HG03457 (cell line): ENCODE measurements at regions not wholly inside any gene's neighbourhood (a gene's known extent, or its start where the extent isn't known, plus 50 kb on each side); places are given as distances from the start of the nearest gene placed in this dataset.

Experiments used
- ATAC-seq: cut with Tn5 transposase; IDR thresholded peaks from one replicate; pipeline ENCODE4 v1.9.1; 2021; ENCODE audit warnings: moderate number of reproducible peaks; ENCODE audit not compliant: unreplicated experiment

DNA sequence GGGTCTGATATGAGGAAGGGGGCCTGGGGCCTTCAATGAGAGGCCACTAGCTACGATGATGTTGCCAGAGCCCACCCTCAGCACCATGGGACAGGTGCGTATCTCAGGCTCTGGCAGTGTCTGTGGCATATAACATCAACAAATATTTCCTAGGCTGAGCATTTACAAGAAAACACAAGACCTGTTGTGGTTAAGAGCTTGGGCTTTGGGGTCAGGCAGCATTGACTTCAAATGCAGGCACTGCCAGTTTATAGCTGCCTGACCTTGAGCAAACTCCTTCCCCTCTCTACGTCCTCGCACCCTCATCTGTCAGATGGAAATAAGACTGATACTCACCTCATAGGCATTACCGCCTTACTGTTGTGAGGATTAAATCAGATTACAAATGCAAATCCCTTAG, 156.0 kb downstream of the KATNAL1 start:
- ATAC-seq = no peak

DNA sequence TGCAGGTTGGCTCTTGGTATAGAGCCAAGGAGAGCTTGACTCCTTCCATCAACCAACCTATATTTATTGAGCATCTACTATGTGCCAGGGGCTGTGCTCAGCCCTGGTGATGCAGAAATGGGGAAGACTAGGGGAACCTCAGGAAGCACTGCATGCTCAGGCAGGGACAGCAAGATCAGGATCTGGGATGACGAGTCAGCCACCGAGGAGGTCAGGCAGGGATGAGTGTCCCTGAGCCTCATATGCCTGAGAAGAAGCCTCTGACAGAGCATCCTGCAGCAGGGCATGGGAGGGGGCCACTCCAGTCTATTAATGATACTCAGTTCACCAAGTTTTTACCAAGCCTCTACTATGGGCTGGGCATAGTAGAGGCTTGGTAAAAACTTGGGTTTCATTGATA, 158.1 kb downstream of the KATNAL1 start:
- no peak for ATAC-seq

DNA sequence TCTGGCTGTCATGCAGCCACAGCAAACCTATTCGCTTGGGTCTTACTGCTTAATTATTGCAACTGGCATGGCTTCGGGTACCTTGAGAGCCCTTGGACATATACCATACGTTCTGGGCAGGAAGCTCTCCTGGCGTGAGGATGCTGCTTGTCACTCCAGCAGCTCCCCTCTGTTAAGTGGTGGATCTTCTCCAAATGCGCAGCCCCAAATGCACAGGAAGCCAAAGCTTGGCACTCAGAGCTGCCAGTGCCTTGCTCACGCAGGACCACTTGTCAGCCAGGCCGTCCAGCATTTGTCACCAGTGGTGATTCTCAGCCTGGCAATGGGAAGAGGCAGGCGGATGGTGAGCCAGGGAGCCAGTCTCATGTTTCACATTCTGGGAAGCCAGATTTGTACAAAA, 158.6 kb downstream of the KATNAL1 start:
- ATAC-seq = no peak

DNA sequence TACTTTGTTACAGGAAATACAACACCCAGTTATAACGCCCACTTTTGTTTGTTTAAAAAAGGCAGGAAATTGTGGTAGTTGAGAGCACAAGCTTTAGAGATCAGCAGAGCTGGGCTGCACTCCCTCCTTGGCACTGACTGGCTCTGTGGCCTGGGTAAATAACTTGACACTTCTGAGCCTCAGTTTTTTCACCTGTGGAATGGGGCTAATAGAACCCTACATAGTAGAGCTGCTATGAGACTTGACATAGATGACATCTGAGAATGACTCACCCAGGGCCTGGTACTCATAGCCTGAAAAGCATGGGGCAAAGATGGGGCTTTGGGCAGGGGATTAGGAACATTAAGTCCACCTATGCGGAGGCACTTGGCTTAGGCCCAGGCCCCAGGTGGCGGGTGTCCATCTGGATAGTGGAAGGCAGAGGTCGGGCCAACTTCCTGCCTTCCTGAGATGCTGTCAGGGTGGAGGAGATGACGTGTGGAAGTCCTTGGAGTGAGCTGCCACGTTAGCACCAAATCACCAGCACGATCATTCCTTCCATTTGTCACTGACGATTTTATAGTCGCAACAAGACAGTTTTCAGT, 159.1 kb downstream of the KATNAL1 start:
- no peak for ATAC-seq

DNA sequence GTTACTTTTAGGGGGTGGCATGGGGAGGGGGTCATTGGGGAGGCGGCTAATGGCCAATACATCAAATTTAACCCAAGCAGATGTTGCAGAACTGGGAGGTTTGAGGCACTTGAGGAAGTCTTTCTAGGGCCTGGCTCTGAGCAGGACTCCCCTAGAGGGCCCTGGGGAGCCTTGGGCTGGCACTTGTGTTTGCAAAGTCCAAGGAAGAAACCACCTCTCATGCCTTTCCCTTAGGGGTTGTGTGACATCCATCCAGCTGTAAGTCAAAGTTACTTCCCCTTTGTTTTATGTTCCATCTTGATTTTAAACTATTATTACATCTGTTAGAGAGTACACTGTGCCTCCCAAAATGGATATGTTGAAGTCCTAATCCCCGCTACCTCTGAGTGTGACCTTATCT, 159.9 kb downstream of the KATNAL1 start:
- ATAC-seq = no peak

DNA sequence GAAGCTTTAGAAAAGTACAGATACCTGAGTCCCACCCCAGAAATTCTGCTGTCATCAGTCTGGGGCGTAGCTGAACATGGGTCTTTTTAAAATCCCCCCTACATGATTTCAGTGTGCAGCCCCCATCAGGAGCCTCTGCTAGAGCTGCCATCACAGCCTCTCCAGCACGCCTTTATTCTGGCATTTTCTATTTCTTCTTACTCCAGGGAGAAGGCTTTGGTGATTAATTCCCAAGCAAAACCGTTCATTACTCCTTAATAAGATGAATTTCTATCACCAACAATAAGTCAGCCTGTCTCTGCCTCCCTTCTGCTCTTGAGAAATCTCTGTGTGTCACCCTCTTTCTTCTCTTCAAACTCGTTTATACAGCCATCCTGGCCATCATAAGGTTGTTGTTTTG, 160.3 kb downstream of the KATNAL1 start:
- ATAC-seq = no peak

DNA sequence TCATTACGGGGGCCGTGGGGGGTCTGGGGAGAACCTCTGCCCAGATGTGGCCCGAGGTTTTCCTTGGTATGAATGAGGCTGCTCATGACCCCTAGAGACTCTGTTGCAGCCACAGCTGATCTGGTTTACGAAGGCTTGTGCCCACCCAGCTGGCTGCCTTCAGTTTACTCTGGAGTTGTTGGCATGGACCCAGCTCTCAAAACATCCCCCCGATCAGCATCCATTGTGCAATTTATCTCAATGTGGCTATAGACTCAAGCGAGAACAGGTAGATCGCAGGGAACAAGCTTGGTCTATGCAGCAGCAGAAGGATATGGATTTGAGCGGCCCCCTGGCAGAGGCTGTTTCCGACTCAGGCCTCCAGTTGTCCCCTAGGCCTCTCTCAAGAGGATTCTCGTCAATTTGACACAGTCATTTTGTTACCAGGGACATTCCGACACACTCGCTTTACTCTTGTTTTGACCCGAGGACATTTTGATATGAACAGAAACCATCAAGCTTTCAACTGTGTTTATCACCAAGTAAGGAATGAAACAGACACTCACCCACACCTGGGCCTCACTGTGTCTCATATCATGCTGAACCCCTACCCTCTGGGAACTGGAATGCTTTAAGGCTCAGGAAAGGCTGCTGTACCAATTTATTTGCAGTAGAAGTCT, 161.5 kb downstream of the KATNAL1 start:
- ATAC-seq = no peak

DNA sequence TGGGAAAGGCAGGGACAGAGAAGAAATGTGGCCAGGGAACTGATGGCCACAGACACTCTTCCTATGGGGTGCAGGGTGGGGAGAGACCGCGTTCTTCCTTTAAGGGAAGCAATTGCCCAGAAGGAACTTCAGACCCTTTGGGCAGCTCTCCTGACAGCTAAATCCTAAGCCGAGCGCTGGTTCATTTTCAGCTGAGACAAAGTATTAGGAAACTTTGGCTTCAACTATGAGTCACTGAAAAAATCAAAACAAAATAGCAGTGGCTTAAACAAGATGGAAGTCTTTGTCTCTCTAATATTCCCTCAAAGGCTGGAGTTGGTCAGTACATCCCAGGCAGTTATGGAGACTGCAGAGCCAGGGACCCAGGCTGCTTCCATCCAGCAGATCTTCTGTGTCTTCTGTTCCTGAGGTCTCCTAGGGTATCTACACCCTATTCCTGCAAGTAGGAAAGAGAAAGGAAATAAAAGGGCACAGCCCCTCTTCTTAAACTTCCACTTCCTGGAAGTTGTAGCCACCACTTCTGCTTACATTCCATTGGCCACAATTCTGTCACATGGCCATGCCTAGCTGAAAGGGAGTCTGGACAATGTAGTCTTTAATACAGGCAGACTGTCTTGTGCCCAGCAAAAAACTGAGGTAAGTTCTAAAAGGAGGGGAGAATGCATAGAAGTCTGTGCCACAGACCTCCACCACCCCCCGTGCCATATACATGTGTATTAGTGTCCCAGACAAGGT, 163.5 kb downstream of the KATNAL1 start:
- ATAC-seq = no peak

DNA sequence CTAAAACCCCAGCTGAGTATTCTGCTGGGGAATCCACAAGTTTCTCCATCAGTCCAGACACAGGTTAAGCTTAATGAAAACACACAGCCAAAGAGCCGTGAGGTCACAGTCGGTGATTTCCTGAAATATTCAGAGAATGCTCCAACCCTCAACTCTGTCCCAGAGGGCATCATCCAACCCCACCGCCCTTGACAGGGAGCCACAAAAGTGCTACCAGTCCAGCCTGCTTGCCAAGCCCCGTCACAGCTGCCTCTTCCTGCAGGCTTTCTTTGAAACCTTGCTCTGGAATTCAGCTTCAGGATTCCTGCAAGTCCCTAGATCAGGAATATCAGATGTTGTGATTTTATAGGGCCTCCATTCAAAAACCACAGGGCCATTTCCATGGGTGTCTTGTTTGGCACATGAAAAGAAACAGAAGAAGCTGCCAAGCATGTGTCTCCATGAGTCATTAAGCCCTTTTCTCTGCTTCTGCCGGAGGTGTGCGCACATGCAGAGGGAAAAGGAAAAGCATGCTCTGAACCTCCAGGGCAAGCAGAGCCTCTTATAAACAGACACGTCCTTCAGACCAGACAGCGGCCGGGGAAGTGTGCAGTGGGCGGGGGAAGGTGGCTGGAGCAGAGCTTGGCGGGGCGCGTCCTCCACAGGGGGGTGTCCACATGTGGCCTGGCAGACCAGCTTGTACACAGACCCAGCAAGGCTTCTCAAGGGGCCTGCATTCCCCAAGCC, 164.7 kb downstream of the KATNAL1 start:
- ATAC-seq = no peak

DNA sequence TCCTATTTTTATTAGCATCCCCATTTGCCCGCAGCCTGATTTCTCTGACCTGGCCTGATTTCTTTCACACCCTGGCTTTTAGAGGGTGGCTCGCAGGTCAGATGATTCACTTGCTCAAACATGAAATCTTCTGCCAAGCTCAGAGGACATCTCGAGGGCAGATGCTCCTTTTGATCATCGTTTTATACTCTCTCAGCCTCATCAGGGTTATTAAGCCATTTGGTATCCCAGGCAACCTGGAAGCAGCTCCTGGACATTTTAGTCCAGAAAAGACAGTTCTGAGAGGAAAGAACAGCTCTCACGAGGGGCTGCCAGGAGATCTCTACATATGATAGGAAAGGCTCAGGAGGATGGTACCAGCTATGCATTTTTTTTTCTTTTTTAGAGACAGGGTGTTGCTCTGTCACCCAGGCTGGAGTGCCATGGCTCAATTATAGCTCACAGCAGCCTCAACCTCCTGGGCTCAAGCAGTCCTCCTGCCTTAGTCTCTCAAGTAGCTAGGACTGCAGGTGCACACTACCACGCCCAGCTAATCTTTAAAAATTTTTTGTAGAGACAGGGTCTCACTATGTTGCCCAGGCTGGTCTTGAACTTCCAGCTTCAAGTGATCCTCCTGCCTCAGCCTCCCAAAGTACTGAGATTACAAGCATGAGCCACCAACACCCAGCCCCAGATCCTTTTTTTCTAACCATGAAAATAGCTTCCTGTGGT, 165.4 kb downstream of the KATNAL1 start:
- ATAC-seq = no peak

DNA sequence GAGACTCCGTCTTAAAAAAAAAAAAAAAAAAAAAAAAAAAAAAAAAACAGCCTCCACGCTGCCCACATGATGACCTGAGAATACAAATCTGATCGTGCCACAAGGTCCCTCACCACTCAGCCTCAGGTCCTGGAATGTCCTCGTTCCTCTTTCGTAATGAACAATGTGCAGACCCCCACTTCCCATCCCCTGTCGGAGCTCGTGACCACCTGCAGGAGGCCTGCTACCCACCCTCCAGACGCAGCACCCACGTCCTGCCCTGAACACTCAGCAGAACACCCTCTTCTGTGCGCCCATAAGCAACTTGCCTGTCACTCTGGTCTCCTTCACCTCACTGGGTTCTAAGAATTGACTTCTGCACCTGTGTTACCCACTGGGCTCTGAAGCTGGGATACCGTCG, 166.4 kb downstream of the KATNAL1 start:
- no peak for ATAC-seq

DNA sequence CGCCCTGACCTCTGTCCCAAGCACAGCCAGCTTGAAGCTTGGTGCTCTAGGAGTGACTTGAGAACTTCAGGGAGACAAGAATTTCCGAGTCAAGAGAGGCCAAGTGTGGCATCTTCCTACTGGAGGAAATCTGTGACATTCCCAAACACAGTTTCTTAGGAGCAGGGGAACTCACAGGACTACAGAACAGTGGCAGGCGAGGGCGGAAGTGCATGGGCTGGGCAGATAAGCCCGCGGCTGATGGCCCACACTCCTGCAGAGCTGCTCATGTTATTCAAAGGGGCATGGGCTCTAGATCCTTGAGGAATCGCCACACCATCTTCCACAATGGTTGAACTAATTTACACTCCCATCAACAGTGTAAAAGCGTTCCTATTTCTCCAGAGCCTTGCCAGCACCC, 168.8 kb downstream of the KATNAL1 start:
- no peak for ATAC-seq

DNA sequence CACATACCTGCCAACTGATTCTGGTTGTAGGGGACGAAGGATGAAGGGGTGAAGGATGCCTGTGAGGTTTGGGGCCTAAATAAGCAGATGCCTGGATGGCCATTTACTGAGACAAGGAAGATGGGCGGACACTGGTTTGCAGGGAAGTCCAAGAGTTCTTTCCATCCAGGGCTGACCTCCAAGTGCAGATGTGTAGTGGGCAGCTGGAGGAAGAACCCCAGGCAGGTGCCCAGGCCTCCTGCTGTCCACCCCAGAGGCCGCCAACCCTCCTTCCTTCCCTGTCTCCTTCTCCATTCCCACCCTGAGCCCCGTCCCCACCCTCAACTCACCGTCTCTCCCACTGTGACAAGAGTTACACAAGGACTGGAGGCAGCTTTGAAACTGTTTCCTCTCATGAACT, 171.5 kb downstream of the KATNAL1 start:
- ATAC-seq = no peak

DNA sequence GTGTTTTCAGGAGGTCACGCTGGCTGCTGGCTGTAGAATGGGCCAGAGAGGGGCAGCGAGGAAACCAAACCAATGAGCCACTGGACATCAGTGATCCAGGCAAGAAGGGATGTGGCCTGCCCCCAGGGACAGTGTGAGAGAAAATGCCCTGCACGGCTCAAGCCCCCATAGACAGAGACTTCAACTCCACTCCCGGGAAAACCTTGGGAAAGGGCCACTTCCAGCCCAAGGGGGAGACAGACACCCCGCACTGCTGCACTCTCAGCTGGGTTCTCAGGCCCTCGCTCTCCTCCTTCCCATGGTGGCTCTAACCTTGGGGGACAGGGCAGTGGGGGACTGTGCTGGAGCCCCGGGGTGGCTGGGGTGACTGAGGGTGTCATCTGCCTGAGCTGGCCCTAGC, 172.0 kb downstream of the KATNAL1 start:
- no peak for ATAC-seq

DNA sequence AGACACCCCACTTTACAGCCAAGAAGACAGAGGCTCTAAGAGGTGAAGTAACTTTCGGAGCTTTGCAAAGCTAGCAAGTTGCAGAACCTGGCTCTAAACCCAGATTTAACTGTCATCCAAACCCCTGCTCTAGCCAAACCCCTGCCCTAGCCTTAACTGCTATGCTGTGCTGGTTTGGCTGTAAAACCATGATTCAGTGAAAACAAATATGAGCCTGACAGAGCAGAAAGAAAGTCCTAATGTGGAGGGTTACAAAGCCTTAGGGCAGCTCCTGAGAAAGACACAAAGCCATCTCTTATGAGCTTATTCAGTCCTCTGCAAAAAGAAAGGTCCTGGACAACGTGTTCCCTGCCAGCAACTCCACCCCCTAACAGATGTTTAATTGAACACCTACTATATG, 172.8 kb downstream of the KATNAL1 start:
- ATAC-seq = no peak

DNA sequence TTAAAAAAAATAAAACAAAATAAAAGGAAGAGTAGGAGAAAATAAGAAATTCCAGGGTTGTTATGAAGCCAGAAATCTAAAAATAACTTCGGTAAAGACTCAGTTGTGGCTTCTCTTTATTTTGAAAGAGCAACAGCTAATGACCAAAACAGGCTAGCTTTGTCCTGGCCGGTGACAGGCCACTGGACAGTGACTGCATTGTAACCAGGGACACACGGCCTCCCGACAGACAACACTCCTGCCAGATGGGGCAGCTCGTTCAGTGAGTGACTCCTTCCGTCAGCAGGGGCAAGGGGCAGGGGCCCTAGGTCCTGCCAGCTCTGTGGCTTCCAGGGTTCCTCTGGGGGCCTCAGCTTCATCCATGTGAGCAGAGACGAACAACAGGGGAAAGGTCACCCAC, 173.4 kb downstream of the KATNAL1 start:
- ATAC-seq = no peak

DNA sequence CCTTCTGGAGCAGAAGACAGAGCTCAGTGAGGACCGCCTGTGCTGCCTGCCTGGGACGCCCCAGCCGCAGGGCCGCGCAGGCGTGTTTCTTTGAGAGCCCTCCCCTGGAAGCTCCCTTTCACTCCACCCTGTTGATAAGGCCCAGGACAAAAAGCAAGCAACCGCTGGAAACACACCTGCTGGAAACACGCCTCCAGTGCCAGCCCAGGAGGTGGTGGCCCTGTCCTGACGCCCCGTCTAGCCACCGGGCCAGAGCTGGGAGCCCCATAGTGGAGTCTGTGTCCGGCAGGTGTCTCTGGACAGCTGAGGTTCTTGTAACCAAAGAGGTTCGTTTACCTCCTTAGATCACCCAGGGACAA, 173.8 kb downstream of the KATNAL1 start:
- ATAC-seq = no peak

DNA sequence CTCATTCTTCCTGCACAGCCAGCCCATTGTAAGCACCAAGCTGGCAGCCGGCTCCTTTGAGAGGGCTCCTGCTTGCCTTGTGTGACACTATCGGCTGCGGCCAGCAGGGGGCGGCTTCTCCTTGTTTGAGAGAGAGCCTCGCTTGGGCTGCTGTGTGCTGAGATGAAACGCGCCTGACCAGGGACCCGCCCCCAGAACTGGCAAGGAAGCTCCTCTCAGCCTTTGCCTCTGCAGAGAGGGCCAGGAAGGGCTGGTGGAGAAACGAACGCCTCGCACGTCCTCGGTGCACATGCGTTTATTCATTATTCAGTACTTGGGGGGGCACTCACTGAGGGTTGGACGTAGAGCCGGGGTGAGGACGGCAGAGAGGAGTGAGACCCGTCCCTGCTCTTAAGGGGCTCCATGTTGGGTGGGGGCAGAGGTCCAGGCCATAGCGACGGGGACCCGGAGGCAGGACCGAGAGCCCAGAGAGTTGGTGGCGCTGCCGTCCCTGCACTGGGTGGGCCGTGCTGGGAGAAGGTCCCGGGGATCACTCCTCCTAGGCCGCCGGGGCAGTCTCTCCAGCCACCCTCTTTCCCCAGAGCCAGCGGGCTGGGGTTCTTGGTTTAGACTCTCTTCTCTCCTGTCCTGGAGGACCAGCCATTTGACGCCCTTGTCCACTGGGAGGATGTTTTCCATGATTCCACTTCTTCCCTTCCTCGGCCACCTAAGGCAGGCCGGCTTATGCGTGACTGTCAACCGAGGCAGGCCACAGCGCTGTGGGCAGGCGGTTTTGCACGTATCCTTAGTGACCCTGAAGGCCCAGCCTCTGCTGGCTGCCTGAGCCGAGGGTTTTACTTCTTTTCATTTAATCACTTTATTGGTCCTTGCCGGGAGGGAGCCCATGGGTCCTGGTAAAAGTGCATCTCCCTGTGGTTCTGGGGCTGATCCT, 174.5 kb downstream of the KATNAL1 start:
- ATAC-seq = no peak

DNA sequence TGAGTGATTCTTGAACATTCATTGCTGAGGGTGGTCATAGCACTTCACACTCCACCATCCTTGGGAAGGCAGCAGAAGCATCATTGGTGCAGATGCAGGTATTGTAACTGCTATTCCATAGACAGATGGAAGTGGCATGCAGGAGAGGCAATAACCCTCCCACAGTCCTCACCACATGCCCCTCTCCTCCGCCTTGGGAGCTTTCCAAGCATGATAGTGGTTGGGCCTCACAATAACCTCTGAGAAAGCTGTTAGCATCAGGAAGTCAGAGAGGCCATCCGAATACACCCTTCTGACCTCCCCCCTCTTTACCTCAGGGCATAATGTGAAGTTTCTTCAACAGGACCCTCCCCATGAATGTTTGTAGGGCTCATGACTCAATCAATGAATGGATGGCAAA, 177.9 kb downstream of the KATNAL1 start:
- ATAC-seq = no peak

DNA sequence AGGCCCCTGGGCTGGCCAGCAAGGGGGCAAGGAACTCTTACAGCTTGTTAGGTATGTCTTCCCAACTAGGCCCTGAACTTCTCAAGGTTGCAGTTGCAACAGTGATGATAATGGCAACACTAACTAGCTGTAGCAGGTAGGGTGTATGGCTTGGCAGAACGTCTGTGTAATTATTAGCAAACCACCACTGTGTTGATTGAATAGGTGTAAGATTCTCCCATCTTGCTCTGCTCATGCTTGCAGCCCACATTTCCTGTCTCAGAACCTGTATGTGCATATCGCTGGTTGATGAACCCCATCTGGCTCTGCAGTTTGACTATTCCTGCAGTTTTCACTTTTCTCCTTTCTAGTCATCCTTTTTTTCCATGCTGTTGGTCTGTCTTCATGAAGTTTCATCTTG, 178.8 kb downstream of the KATNAL1 start:
- no peak for ATAC-seq
